GM12878 (cell line): ENCODE measurements at regions not wholly inside any gene's neighbourhood (a gene's known extent, or its start where the extent isn't known, plus 50 kb on each side); places are given as distances from the start of the nearest gene placed in this dataset.

Source experiments
- ATAC-seq: fragments of 200-7000 bp; cut with Tn5 transposase; 3 replicates; pipeline ENCODE4 v1.9.1; 2020; ENCODE audit warnings: mild to moderate bottlenecking, moderate library complexity
- BruUV-seq: library from RNA; stranded (reverse); fragments of 400-500 nt; replicated peaks from 2 replicates; lab custom pipeline; 2021; lab: Mats Ljungman, UMichigan
- CTCF ChIA-PET: fragments of 300-600 bp; sonication (Branson Sonifier 250); formaldehyde crosslinking; extraction: SDS; loops from one replicate; lab custom pipeline; 2021; ENCODE audit warnings: inconsistent platforms; lab: Yijun Ruan, JAX
- POLR2A ChIA-PET: fragments of 350-600 bp; formaldehyde crosslinking; extraction: SDS; loops from one replicate; lab custom pipeline; 2021; ENCODE audit warnings: inconsistent platforms; lab: Charles Lee
- RAD21 ChIA-PET: fragments of 300-600 bp; sonication (Branson Sonifier 250); formaldehyde crosslinking; loops from one replicate; lab custom pipeline; 2023; ENCODE audit warnings: antibody characterized with exemption; ENCODE audit not compliant: unreplicated experiment; lab: Charles Lee
- SMC1A ChIA-PET: fragments of 300-600 bp; sonication (Branson Sonifier 250); formaldehyde crosslinking; loops from one replicate; lab custom pipeline; 2023; ENCODE audit not compliant: unreplicated experiment, uncharacterized antibody; lab: Charles Lee
- DNase-seq: peaks from one replicate; pipeline ENCODE4 v3.0.0-alpha.2; 2011; ENCODE audit warnings: low read depth, low spot score
- FAIRE-seq: peaks from 3 replicates; lab custom pipeline; 2011; peaks lifted over from hg19 to GRCh38; lab: Jason Lieb, UNC
- H2AFZ ChIP-seq: 2 replicates; pipeline ENCODE4 v1.6.0; 2011; ENCODE audit warnings: low read depth, low read length, control low read depth; ENCODE audit not compliant: control insufficient read depth
- H3K27ac ChIP-seq: 2 replicates; pipeline ENCODE4 v1.5.1; 2011; ENCODE audit warnings: control low read depth; ENCODE audit not compliant: control insufficient read depth, insufficient read depth
- H3K27me3 ChIP-seq, 2 experiments: replicated peaks in 1 of 2; 2 replicates each; pipeline versions ENCODE4 v1.6.0 to v1.6.1; 2011; ENCODE audit warnings: low read length in 1 of 2; ENCODE audit not compliant: control insufficient read depth in 2 of 2, insufficient read depth in 2 of 2
- H3K36me3 ChIP-seq, 2 experiments: 2 replicates each; pipeline ENCODE4 v1.5.1; 2011; ENCODE audit warnings: low read length in 1 of 2; ENCODE audit not compliant: control insufficient read depth in 2 of 2, insufficient read depth in 2 of 2
- H3K4me1 ChIP-seq: 2 replicates; pipeline ENCODE4 v1.6.1; 2011; ENCODE audit warnings: mild to moderate bottlenecking, low read length, moderate library complexity, mixed read lengths; ENCODE audit not compliant: control insufficient read depth, insufficient read depth
- H3K4me2 ChIP-seq: 2 replicates; pipeline ENCODE4 v1.6.0; 2011; ENCODE audit warnings: control low read depth; ENCODE audit not compliant: control insufficient read depth, insufficient read depth
- H3K4me3 ChIP-seq: fragments of 200-600 bp; sonication (generic); 2 replicates; pipeline ENCODE4 v1.5.1; 2016
- H3K79me2 ChIP-seq: 2 replicates; pipeline ENCODE4 v1.6.0; 2011; ENCODE audit warnings: low read length; ENCODE audit not compliant: control insufficient read depth, insufficient read depth
- H3K9ac ChIP-seq: 2 replicates; pipeline ENCODE4 v1.8.0; 2011; ENCODE audit warnings: low read length, control low read depth, mixed read lengths; ENCODE audit not compliant: control insufficient read depth, insufficient read depth
- H3K9me3 ChIP-seq: replicated peaks from 3 replicates; pipeline ENCODE4 v1.5.1; 2011; ENCODE audit warnings: mild to moderate bottlenecking, low read length; ENCODE audit not compliant: control insufficient read depth, insufficient read depth
- H4K20me1 ChIP-seq: 2 replicates; pipeline ENCODE4 v1.6.0; 2011; ENCODE audit not compliant: control insufficient read depth, insufficient read depth
- BCLAF1 ChIP-seq: fragments of 450-650 bp; IDR thresholded peaks from 2 replicates; pipeline ENCODE4 v1.6.1; 2017; ENCODE audit warnings: antibody characterized with exemption, mild to moderate bottlenecking, moderate library complexity
- CBX5 ChIP-seq: sonication (generic); IDR thresholded peaks from 2 replicates; pipeline ENCODE4 v1.6.1; 2016; ENCODE audit warnings: low read depth, moderate library complexity, mild to moderate bottlenecking, inconsistent platforms
- CREB1 ChIP-seq: IDR thresholded peaks from 2 replicates; pipeline ENCODE4 v1.6.1; 2012; ENCODE audit warnings: low read depth, mild to moderate bottlenecking, inconsistent platforms
- DPF2 ChIP-seq: fragments of 450-650 bp; IDR thresholded peaks from 2 replicates; pipeline ENCODE4 v1.6.1; 2017; ENCODE audit warnings: mild to moderate bottlenecking
- E2F4 ChIP-seq: IDR thresholded peaks from 2 replicates; pipeline ENCODE4 v1.6.1; 2012; ENCODE audit warnings: low read depth, low read length, improper control_type of control experiment
- E4F1 ChIP-seq: fragments of 450-650 bp; IDR thresholded peaks from 2 replicates; pipeline ENCODE4 v1.6.1; 2018; ENCODE audit warnings: borderline replicate concordance, mild to moderate bottlenecking; ENCODE audit not compliant: partially characterized antibody
- ETV6 ChIP-seq, 2 experiments: fragments of 450-650 bp in 1 of 2; IDR thresholded peaks in 1 of 2; conservative IDR thresholded peaks in 1 of 2; 2 replicates each; pipeline ENCODE4 v1.6.1; 2014; ENCODE audit warnings: antibody characterized with exemption in 1 of 2, borderline replicate concordance in 1 of 2, low read depth in 1 of 2, mild to moderate bottlenecking in 1 of 2, moderate library complexity in 1 of 2
- EZH2 ChIP-seq: IDR thresholded peaks from 2 replicates; pipeline ENCODE4 v1.6.1; 2012; ENCODE audit warnings: low read depth, mild to moderate bottlenecking, control low read depth, inconsistent platforms, low read length, borderline replicate concordance; ENCODE audit not compliant: control insufficient read depth
- FOS ChIP-seq: IDR thresholded peaks from 3 replicates; pipeline ENCODE4 v1.6.1; 2011; ENCODE audit warnings: borderline replicate concordance; ENCODE audit not compliant: insufficient read length; ENCODE audit errors: extremely low read depth
- IKZF1 ChIP-seq: fragments of 450-650 bp; conservative IDR thresholded peaks from 2 replicates; pipeline ENCODE4 v1.6.1; 2017; ENCODE audit warnings: antibody characterized with exemption, mild to moderate bottlenecking
- MTA3 ChIP-seq: IDR thresholded peaks from 2 replicates; pipeline ENCODE4 v1.6.1; 2012; ENCODE audit warnings: low read length, inconsistent platforms, borderline replicate concordance
- PML ChIP-seq: IDR thresholded peaks from 2 replicates; pipeline ENCODE4 v1.6.1; 2012; ENCODE audit warnings: low read length, inconsistent platforms
- POLR2AphosphoS2 ChIP-seq: IDR thresholded peaks from 2 replicates; pipeline ENCODE4 v1.6.1; 2011; ENCODE audit warnings: low read depth, mild to moderate bottlenecking, low read length, improper control_type of control experiment, moderate library complexity
- RELA ChIP-seq: fragments of 450-650 bp; IDR thresholded peaks from 2 replicates; pipeline ENCODE4 v1.8.0; 2014; ENCODE audit warnings: borderline replicate concordance; ENCODE audit not compliant: partially characterized antibody
- RUNX3 ChIP-seq: IDR thresholded peaks from 2 replicates; pipeline ENCODE4 v1.6.1; 2012; ENCODE audit warnings: low read length, inconsistent platforms
- SREBF1 ChIP-seq: IDR thresholded peaks from 2 replicates; pipeline ENCODE4 v1.6.1; 2012; ENCODE audit warnings: mild to moderate bottlenecking, low read length
- ZNF274 ChIP-seq: IDR thresholded peaks from one replicate; pipeline ENCODE4 v1.8.0; 2011; ENCODE audit not compliant: insufficient read length, insufficient read depth
- ZSCAN29 ChIP-seq: fragments of 450-650 bp; IDR thresholded peaks from 2 replicates; pipeline ENCODE4 v1.6.1; 2017; ENCODE audit warnings: mild to moderate bottlenecking, moderate library complexity
- WGBS: methylation state at CpG from one replicate; pipeline ENCODE4 v1.1.6; 2016; ENCODE audit warnings: low lambda C conversion rate; ENCODE audit not compliant: insufficient replicate concordance, insufficient coverage; ENCODE audit errors: missing lambda C conversion rate; 5-methylcytosine and 5-hydroxymethylcytosine counted together
- in situ Hi-C: fragments of 300-500 bp; cut with MboI; formaldehyde crosslinking; loops from 9 replicates; pipeline ENCODE4 v1.14.3; 2018; ENCODE audit warnings: mixed read lengths
- intact Hi-C: fragments of 100-400 bp; cut with micrococcal nuclease; formaldehyde crosslinking; loops from one replicate; pipeline ENCODE4 v1.14.2; 2022; ENCODE audit not compliant: unreplicated experiment

GRCh38 chr10:5272065-5272803 lies 75.6 kb downstream of the AKR1C4 start:
- H2AFZ ChIP-seq: no peak overlapping the region
- intact Hi-C loops (no loop called here), in situ Hi-C loops (no loop called here)
- H3K36me3 ChIP-seq: no peaks in the 10 kb centered on the region
- no peaks in the 10 kb centered on the region for H3K4me1 ChIP-seq
- no peak overlapping the region for H3K4me3 ChIP-seq
- no peaks in the 10 kb centered on the region for H4K20me1 ChIP-seq
- ATAC-seq (no peak), DNase-seq (no peak), FAIRE-seq (no peak)
- ChIA-PET RAD21 (no interaction called here), CTCF (interaction anchor here (0.5 kb wide), 1 partner anchor 241 kb away, joined by 3 read pairs; no protein-coding TSS in a partner anchor), SMC1A (no interaction called here), POLR2A (no interaction called here)
- no TSS peak for BruUV-seq
- no peaks in the 10 kb centered on the region for H3K27me3 ChIP-seq
- no peaks in the 10 kb centered on the region for H3K9me3 ChIP-seq
- no peak overlapping the region for H3K4me2 ChIP-seq
- H3K79me2 ChIP-seq: no peaks in the 10 kb centered on the region
- H3K9ac ChIP-seq: no peak overlapping the region
- H3K27ac ChIP-seq: no peak overlapping the region
- WGBS: 12% methylated on average over 3 of the region's 3 CpGs
- no peak for TF ChIP-seq ETV6 (conservative IDR thresholded peaks at IDR 0.05 in 1 of 2, IDR thresholded peaks at IDR 0.05 in 1 of 2; ENCODE audit: borderline replicate concordance in 1 of 2, low read depth in 1 of 2)
- TF ChIP-seq ZSCAN29: no peak
- no peak for TF ChIP-seq FOS
- TF ChIP-seq DPF2: no peak
- TF ChIP-seq SREBF1: no peak
- TF ChIP-seq BCLAF1: no peak
- TF ChIP-seq RUNX3: no peak
- no peak for TF ChIP-seq ZNF274
- no peak for TF ChIP-seq EZH2
- TF ChIP-seq E2F4: no peak
- TF ChIP-seq RELA: no peak
- no peak for TF ChIP-seq PML
- TF ChIP-seq CBX5: no peak
- no peak for TF ChIP-seq MTA3
- TF ChIP-seq CREB1: no peak
- TF ChIP-seq E4F1: no peak
- no peak for TF ChIP-seq POLR2AphosphoS2
- no peak for TF ChIP-seq IKZF1
